ENCODE measurements at regions not wholly inside any gene's neighbourhood (a gene's known extent, or its start where the extent isn't known, plus 50 kb on each side); places are given as distances from the start of the nearest gene placed in this dataset.

- TF ChIP-seq ZNF488 (tag by site-specific recombination; IDR thresholded peaks at IDR 0.05) (no peak), ZNF133 (tag by site-specific recombination; IDR thresholded peaks at IDR 0.05) (no peak)
Measured at GRCh38 chr9:89663614-89663970, 58.8 kb downstream of the GADD45G start (continued).

- TF ChIP-seq SP7 (tag by site-specific recombination; IDR thresholded peaks at IDR 0.05) (no peak), ZSCAN18 (tag by site-specific recombination; IDR thresholded peaks at IDR 0.05) (no peak), ZNF585B (tag by site-specific recombination; IDR thresholded peaks at IDR 0.05) (no peak), ZNF510 (tag by site-specific recombination; IDR thresholded peaks at IDR 0.05; ENCODE audit: insufficient replicate concordance) (no peak), ZBTB8A (tag by site-specific recombination; IDR thresholded peaks at IDR 0.05) (no peak), ZNF596 (tag by site-specific recombination; IDR thresholded peaks at IDR 0.05) (no peak), ZFP41 (tag by site-specific recombination; IDR thresholded peaks at IDR 0.05; ENCODE audit: borderline replicate concordance) (no peak), ZNF791 (tag by site-specific recombination; IDR thresholded peaks at IDR 0.05) (no peak), PRDM2 (tag by site-specific recombination; IDR thresholded peaks at IDR 0.05; ENCODE audit: borderline replicate concordance) (no peak), ZBTB44 (tag by site-specific recombination; IDR thresholded peaks at IDR 0.05) (no peak), KLF16 (tag by site-specific recombination; IDR thresholded peaks at IDR 0.05) (no peak), ZBTB11 (tag by site-specific recombination; conservative IDR thresholded peaks at IDR 0.05; ENCODE audit: low read depth) (no peak), MEIS1 (CRISPR knock-in tag; IDR thresholded peaks at IDR 0.05; ENCODE audit: borderline replicate concordance) (no peak), ZNF416 (tag by site-specific recombination; IDR thresholded peaks at IDR 0.05) (no peak), ZNF768 (tag by site-specific recombination; IDR thresholded peaks at IDR 0.05) (no peak), ZNF184 (tag by site-specific recombination; IDR thresholded peaks at IDR 0.05) (no peak), ZSCAN5A (tag by site-specific recombination; IDR thresholded peaks at IDR 0.05) (no peak), GLIS2 (tag by site-specific recombination; IDR thresholded peaks at IDR 0.05) (no peak), KLF8 (tag by site-specific recombination; IDR thresholded peaks at IDR 0.05) (no peak), ZNF350 (tag by site-specific recombination; IDR thresholded peaks at IDR 0.05) (no peak)
- ChIA-PET CTCF (no interaction called here), POLR2A (no interaction called here)
- no peaks in the 10 kb centered on the region for H3K4me1 ChIP-seq (ENCODE audit: control insufficient read depth, insufficient read depth, low read length)
- H3K9me3 ChIP-seq (ENCODE audit: control insufficient read depth, insufficient read depth, low read depth, low read length): no peaks in the 10 kb centered on the region
- H3K36me3 ChIP-seq (ENCODE audit: control insufficient read depth in 2 of 2, insufficient read depth in 1 of 2, low read length in 2 of 2): no peaks in the 10 kb centered on the region
- H3K4me3 ChIP-seq (ENCODE audit: low read depth, low read length): no peak overlapping the region
- no peak overlapping the region for H3K27ac ChIP-seq (ENCODE audit: extremely low read depth, low read depth, low read length)
Measured at GRCh38 chr9:89664010-89664409, 59.2 kb downstream of the GADD45G start.
